NCI-H2196 (cell line): ENCODE measurements at regions not wholly inside any gene's neighbourhood (a gene's known extent, or its start where the extent isn't known, plus 50 kb on each side); places are given as distances from the start of the nearest gene placed in this dataset.

ENCODE experiments used
- DNase-seq: peaks from one replicate; lab custom pipeline; 2025; ENCODE audit not compliant: unreplicated experiment; lab: John Stamatoyannopoulos, UW

- no peak for DNase-seq
Measured at GRCh38 chr18:24731981-24732380, 271.5 kb downstream of the HRH4 start.

GRCh38 chr18:24734058-24734457, 273.6 kb downstream of the HRH4 start:
- no peak for DNase-seq

- no peak for DNase-seq
Measured at GRCh38 chr18:24735624-24736231, 275.3 kb downstream of the HRH4 start.

- DNase-seq = no peak
Measured at GRCh38 chr18:24736662-24737330, 276.4 kb downstream of the HRH4 start.

GRCh38 chr18:24740829-24741228, 280.4 kb downstream of the HRH4 start:
- DNase-seq = no peak

GRCh38 chr18:24741321-24741720, 280.9 kb downstream of the HRH4 start:
- no peak for DNase-seq

- no peak for DNase-seq
Measured at GRCh38 chr18:24741965-24742724, 281.7 kb downstream of the HRH4 start.

- no peak for DNase-seq
Measured at GRCh38 chr18:24754583-24755253, 294.3 kb downstream of the HRH4 start.

DNA sequence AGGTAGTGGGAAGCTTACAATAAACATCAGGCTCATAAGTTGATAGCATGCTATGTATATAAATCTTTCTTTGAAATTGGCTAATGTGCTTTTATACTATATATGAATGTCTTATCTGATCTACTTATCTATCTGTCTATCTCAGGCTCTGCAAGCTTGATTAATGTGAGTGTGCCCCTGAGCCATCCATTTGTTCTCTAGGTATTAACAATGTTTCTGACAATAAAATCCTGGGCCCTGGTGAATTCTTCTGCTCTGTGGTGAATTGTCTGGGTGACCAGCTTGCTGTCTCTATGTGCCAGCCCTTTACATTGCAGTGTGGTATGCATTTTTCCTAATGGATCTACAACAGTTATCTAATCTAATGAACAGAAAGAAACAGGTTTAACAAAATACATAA, 295.9 kb downstream of the HRH4 start:
- no peak for DNase-seq

DNA sequence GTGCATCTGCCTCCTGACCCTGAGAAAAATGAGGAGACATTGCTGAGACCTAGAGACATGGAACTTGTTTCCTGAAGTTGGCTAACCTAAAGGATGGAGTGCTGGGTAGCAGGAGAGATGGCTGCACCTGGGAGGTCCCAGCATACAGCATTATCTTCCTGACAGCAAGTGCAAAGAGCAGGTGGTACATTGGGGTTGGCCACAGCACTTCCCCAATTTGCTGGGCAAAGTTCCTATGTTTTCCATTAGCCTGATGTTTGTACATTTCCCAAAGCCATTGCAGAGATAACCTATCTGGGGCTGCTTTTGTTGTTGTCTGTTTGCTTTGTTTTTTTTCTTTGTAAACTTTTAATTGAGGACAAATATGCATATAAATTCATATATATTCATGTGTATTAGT, 296.7 kb downstream of the HRH4 start:
- no peak for DNase-seq

GRCh38 chr18:24761765-24762164, 301.3 kb downstream of the HRH4 start:
- no peak for DNase-seq

DNA sequence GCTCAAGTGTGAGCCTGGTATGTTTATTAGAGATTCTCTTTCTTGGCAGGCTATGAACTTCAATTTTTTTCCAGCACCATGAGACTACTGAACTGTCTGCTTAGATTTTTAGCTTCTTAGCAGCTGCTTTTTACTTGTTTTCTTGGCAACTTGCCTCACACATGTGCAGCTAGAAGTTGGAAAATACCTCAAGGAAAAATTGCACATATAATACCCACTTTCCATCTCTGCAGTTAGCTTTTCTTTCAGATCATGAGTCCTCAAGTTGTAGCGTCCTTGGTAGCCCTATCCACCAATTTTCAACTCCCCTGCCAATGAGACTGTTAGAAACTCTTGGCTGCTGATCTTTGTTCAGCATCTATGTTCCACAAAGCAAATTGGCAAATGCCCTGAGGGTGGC, 302.1 kb downstream of the HRH4 start:
- no peak for DNase-seq

DNA sequence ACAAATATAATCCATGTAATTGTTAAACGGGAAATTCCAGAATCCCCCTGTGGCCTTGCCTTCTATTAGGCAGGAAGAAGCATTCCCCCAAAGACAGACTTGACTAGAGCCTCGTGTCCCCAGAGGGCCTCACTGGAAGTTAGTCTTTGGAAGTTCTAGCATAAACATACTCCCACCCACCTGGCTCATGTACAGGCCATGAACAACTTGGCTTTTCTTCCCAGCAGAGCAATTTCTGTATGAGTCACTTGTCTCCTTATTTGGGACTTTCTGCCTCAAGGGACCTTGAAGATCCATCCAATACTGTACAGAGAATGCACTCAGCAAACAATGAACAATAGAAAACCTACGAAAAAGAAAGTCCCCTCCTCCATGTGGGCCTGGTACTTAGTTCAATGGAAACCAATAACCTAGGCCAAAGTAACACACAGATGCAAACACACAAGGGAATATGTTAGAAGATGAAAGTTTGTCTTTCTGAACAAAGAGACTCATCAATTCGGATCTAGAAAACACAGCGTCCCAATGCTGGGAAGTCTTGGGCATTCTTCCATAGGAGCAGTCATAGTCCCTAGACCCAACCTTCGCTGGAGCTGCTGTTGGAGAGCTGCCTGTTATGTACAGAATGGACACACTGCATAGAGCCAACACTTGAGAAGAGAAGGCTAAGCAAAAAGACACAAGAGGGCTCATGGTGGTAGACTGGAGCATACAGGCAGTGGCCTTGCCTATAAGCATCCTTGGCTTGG, 303.5 kb downstream of the HRH4 start:
- no peak for DNase-seq

- no peak for DNase-seq
Measured at GRCh38 chr18:24764766-24765165, 304.3 kb downstream of the HRH4 start.

DNA sequence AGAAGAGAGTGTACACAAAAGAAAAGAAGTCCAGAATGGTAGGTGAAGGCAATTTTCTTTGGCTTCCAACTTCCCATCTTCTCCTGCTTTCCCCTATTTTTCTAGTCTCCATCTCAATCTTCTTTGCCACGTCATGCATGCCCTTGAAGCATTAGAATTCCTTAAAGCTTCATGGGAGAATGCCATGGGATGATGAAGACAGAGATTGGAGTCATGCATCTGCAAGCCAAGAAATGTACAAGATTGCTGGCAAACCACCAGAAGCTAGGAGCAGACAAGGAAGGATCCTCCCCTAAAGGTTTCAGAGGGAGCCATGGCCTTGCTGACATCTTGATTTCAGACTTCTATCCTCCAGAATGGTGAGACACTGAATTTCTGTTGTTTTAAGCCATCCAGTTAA, 305.9 kb downstream of the HRH4 start:
- no peak for DNase-seq

GRCh38 chr18:24770311-24771024, 310.0 kb downstream of the HRH4 start:
- DNase-seq = no peak

- DNase-seq = no peak
Measured at GRCh38 chr18:24771300-24771699, 310.9 kb downstream of the HRH4 start.

- no peak for DNase-seq
Measured at GRCh38 chr18:24773101-24773500, 312.7 kb downstream of the HRH4 start.

GRCh38 chr18:24776019-24776418, 315.6 kb downstream of the HRH4 start:
- DNase-seq = no peak

DNA sequence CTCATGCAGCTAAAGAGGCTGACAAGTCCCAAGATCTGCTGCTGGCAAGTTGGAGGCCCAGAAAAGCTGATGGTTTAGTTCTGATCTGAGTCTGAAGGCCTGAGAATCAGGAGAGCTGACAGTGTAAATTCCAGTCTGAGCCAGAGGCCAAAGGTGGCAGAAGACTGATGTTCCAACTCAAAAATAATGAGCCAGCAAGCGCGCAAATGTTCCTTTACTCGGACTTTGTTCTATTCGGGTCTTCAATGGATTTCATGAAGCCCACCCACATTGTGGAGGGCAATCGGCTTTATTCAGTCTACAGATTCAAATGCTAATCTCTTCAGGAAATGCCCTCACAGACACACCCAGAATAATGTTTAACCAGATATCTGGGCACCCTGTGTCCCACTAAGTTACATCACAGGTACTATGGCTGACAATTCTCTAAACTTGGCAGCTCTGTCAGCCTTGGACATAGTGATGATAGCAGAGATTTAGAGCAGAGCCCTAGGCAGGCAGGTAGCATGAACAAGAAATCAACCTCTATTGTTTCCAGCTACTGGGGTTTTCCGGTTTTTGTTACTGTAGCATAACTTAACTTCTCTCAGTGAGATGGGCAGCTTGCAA, 318.5 kb downstream of the HRH4 start:
- no peak for DNase-seq
